ENCODE measurements at regions not wholly inside any gene's neighbourhood (a gene's known extent, or its start where the extent isn't known, plus 50 kb on each side); places are given as distances from the start of the nearest gene placed in this dataset.

DNA sequence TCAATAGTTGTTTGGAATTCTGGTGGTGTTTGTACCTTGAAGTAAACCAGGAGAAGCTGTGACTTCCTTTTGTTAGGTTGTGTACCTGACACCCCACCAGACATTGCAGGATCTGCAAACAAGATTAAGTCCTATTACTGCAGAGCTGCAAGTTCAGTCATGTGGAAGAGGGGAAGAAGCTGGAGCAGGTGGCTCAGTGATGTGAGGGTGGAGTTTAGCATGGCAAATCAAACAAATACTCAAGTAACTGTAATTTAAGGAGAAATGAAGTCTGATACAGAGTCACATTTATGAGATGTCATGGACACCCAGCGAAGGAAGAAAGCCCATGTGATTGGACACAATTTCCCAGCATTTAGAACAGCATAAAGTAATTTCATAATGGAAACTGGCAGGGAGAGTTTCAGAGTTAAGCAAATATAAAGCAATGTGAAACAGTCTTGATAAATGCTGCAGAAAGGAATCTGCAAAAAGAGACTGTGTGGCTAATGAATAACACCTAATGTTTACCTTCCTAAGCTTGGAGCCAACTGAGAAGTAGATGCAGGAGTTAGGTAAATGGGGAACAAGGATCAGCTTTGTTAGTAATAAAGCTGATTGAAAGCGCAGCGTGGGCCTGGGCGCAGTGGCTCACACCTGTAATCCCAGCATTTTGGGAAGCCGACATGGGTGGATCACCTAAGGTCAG is 249.1 kb downstream of the GBA3 start:
- TF ChIP-seq, protein P1, sequence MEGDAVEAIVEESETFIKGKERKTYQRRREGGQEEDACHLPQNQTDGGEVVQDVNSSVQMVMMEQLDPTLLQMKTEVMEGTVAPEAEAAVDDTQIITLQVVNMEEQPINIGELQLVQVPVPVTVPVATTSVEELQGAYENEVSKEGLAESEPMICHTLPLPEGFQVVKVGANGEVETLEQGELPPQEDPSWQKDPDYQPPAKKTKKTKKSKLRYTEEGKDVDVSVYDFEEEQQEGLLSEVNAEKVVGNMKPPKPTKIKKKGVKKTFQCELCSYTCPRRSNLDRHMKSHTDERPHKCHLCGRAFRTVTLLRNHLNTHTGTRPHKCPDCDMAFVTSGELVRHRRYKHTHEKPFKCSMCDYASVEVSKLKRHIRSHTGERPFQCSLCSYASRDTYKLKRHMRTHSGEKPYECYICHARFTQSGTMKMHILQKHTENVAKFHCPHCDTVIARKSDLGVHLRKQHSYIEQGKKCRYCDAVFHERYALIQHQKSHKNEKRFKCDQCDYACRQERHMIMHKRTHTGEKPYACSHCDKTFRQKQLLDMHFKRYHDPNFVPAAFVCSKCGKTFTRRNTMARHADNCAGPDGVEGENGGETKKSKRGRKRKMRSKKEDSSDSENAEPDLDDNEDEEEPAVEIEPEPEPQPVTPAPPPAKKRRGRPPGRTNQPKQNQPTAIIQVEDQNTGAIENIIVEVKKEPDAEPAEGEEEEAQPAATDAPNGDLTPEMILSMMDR (conservative IDR thresholded peaks at IDR 0.05), result no peak
- Histone ChIP-seq H3K18ac (ENCODE audit: insufficient read length, low read depth, low read length) (no peak overlapping the region), H3K9me3 (ENCODE audit: control insufficient read depth, low read depth, low read length) (no peaks in the 10 kb centered on the region), H3K23me2 (ENCODE audit: insufficient read length, low read depth, low read length, poor library complexity, severe bottlenecking) (no peaks in the 10 kb centered on the region), H3K27me3 (ENCODE audit: insufficient read depth, low read length) (peaks cover 4% of the 10 kb centered on the region; the same call in 1 of the 2 replicates), H3K4me1 (ENCODE audit: insufficient read depth, low read length) (peaks cover 2% of the 10 kb centered on the region; the same call in 1 of the 2 replicates), H2BK12ac (ENCODE audit: insufficient read length, low read depth, low read length) (no peak overlapping the region), H3K56ac (ENCODE audit: insufficient read length, low read depth, low read length) (no peak overlapping the region), H2AFZ (ENCODE audit: low read length) (no peak overlapping the region), H3K4ac (ENCODE audit: low read depth, low read length) (no peak overlapping the region), H3K27ac (ENCODE audit: insufficient read length, low read depth, low read length) (no peak overlapping the region), H2BK15ac (ENCODE audit: low read depth, low read length) (no peak overlapping the region), H3K79me2 (ENCODE audit: insufficient read depth, low read length) (no peaks in the 10 kb centered on the region), H4K5ac (ENCODE audit: insufficient read length, low read depth, low read length) (no peak overlapping the region), H2BK5ac (ENCODE audit: insufficient read length, low read length) (no peak overlapping the region), H4K91ac (ENCODE audit: insufficient read length, low read depth, low read length) (no peak overlapping the region), H3K79me1 (ENCODE audit: insufficient read depth, low read depth, low read length, poor library complexity, severe bottlenecking) (no peaks in the 10 kb centered on the region), H2AK5ac (ENCODE audit: insufficient read length, low read length) (no peak overlapping the region), H3K4me2 (ENCODE audit: insufficient read depth, insufficient read length, low read length) (no peak overlapping the region), H3K9ac (ENCODE audit: extremely low read depth, insufficient read length, low read length) (no peak overlapping the region), H3K14ac (ENCODE audit: insufficient read depth, low read length) (no peak overlapping the region), H3T11ph (ENCODE audit: low read length) (no peak overlapping the region), H3K23ac (ENCODE audit: insufficient read length, low read depth, low read length) (no peak overlapping the region), H2BK20ac (ENCODE audit: low read depth, low read length, poor library complexity, severe bottlenecking) (no peak overlapping the region), H4K8ac (replicated peaks; ENCODE audit: insufficient read length, low read depth, low read length) (no peak overlapping the region), H4K20me1 (ENCODE audit: control insufficient read depth, insufficient read depth, insufficient read length) (no peaks in the 10 kb centered on the region), H2BK120ac (ENCODE audit: low read depth, low read length, poor library complexity, severe bottlenecking) (no peak overlapping the region)
- Mint-ChIP-seq H3K4me3 (no peak overlapping the region), H3K4me1 (peaks cover 23 to 24% of the 10 kb centered on the region in 2 experiments), H3K36me3 (ENCODE audit: insufficient read depth in 1 of 3, low read depth in 3 of 3) (no peaks in the 10 kb centered on the region), H3K27me3 (ENCODE audit: low read depth) (peaks cover 45% of the 10 kb centered on the region), H3K27ac (no peak overlapping the region), H3K9me3 (no peaks in the 10 kb centered on the region; a peak in 1 of 5 replicates)
- WGBS (ENCODE audit: extremely low coverage, insufficient read length, low lambda C conversion rate), result no CpG with 5 or more reads among the region's 5 CpGs
- DNase-seq, result no peak
